ENCODE measurements at regions not wholly inside any gene's neighbourhood (a gene's known extent, or its start where the extent isn't known, plus 50 kb on each side); places are given as distances from the start of the nearest gene placed in this dataset.

DNA sequence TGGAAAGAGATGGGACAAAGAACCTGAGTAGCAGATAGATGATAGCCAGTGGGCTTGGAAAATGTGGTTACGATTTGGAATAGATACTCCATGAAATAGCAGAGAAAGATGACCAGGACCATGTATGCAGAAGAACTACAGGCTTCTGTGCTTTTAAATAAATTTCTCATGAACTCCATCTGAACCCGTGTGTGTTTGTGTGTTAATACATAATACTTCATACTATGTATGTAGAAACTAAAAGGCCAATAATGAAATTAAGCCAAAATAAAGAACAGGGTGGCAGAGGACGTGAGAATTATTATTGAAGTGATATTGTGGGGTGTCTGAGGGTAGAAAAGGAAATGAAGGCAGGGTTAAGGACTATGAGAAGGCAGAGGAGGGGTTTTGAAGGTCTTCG, 385.1 kb upstream of the RPS23 start:
- TF ChIP-seq, protein P1, sequence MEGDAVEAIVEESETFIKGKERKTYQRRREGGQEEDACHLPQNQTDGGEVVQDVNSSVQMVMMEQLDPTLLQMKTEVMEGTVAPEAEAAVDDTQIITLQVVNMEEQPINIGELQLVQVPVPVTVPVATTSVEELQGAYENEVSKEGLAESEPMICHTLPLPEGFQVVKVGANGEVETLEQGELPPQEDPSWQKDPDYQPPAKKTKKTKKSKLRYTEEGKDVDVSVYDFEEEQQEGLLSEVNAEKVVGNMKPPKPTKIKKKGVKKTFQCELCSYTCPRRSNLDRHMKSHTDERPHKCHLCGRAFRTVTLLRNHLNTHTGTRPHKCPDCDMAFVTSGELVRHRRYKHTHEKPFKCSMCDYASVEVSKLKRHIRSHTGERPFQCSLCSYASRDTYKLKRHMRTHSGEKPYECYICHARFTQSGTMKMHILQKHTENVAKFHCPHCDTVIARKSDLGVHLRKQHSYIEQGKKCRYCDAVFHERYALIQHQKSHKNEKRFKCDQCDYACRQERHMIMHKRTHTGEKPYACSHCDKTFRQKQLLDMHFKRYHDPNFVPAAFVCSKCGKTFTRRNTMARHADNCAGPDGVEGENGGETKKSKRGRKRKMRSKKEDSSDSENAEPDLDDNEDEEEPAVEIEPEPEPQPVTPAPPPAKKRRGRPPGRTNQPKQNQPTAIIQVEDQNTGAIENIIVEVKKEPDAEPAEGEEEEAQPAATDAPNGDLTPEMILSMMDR (IDR thresholded peaks at IDR 0.05) = no peak
- TF ChIP-seq POLR2A (IDR thresholded peaks at IDR 0.05) = no peak
